K562 (cell line): ENCODE measurements at regions not wholly inside any gene's neighbourhood (a gene's known extent, or its start where the extent isn't known, plus 50 kb on each side); places are given as distances from the start of the nearest gene placed in this dataset.

Experiments used
- ATF2 ChIP-seq: sonication (generic); formaldehyde crosslinking; IDR thresholded peaks from 2 replicates; pipeline ENCODE4 v1.8.1; 2022; ENCODE audit warnings: missing genetic modification reagents
- CTCF ChIP-seq, 3 experiments: IDR thresholded peaks in 2 of 3; conservative IDR thresholded peaks in 1 of 3; 2 replicates each; pipeline ENCODE4 v1.5.1; 2011 to 2012; ENCODE audit warnings: low read length in 3 of 3, mild to moderate bottlenecking in 3 of 3, control low read depth in 2 of 3, improper control_type of control experiment in 1 of 3, inconsistent platforms in 1 of 3, low read depth in 1 of 3, mixed read lengths in 1 of 3, moderate library complexity in 1 of 3; ENCODE audit not compliant: insufficient read depth in 2 of 3
- GABPA ChIP-seq: fragments of 200-800 bp; sonication (Bioruptor generic); conservative IDR thresholded peaks from 2 replicates; pipeline ENCODE4 v1.6.1; 2016; ENCODE audit warnings: low read depth, missing genetic modification characterization, missing compliant biosample characterization
- NUFIP1 ChIP-seq: fragments of 450-650 bp; IDR thresholded peaks from 2 replicates; pipeline ENCODE4 v1.6.1; 2018; ENCODE audit not compliant: partially characterized antibody
- POLR2A ChIP-seq: fragments of 450-650 bp; conservative IDR thresholded peaks from 2 replicates; pipeline ENCODE4 v1.6.1; 2016
- SIN3A ChIP-seq, 2 experiments: fragments of 150-350 bp in 1 of 2; IDR thresholded peaks; 2 replicates each; pipeline ENCODE4 v1.6.1; 2011 to 2016; ENCODE audit warnings: borderline replicate concordance in 2 of 2, low read depth in 2 of 2, low read length in 2 of 2, mild to moderate bottlenecking in 2 of 2, moderate library complexity in 2 of 2; ENCODE audit not compliant: control insufficient read depth in 1 of 2
- ZNF431 ChIP-seq: sonication (generic); formaldehyde crosslinking; IDR thresholded peaks from 2 replicates; pipeline ENCODE4 v1.8.0; 2022; ENCODE audit warnings: mild to moderate bottlenecking, missing genetic modification reagents
- ZSCAN29 ChIP-seq: fragments of 450-650 bp; IDR thresholded peaks from 2 replicates; pipeline ENCODE4 v1.6.1; 2017

- TF ChIP-seq NUFIP1 (no peak), ZSCAN29 (no peak), ATF2 (no peak), ZNF431 (CRISPR knock-in tag) (no peak), GABPA (no peak), SIN3A (IDR thresholded peaks at IDR 0.05; ENCODE audit: borderline replicate concordance in 2 of 2, control insufficient read depth in 1 of 2, low read depth in 2 of 2, low read length in 2 of 2) (no peak), CTCF (IDR thresholded peaks at IDR 0.05 in 2 of 3, conservative IDR thresholded peaks at IDR 0.05 in 1 of 3; ENCODE audit: insufficient read depth in 2 of 3, low read depth in 1 of 3, low read length in 3 of 3) (no peak), POLR2A (no peak)
These were observed 65.7 kb upstream of the SLC38A2 start for GRCh38 chr12:46438256-46438655.
